OCI-LY7 (cell line): ENCODE measurements at regions not wholly inside any gene's neighbourhood (a gene's known extent, or its start where the extent isn't known, plus 50 kb on each side); places are given as distances from the start of the nearest gene placed in this dataset.

Experiments
- BruUV-seq: library from RNA; stranded (reverse); fragments of 400-500 nt; replicated peaks from 2 replicates; lab custom pipeline; 2021; lab: Mats Ljungman, UMichigan
- CTCF ChIA-PET: fragments of 300-600 bp; sonication (Branson Sonifier 250); formaldehyde crosslinking; loops from one replicate; lab custom pipeline; 2022; ENCODE audit warnings: antibody characterized with exemption; ENCODE audit not compliant: unreplicated experiment; lab: Charles Lee
- POLR2A ChIA-PET: fragments of 300-600 bp; sonication (Branson Sonifier 250); formaldehyde crosslinking; loops from one replicate; lab custom pipeline; 2022; ENCODE audit warnings: antibody characterized with exemption; lab: Charles Lee
- DNase-seq: peaks from one replicate; pipeline ENCODE4 v3.0.0-alpha.2; 2015; ENCODE audit warnings: low spot score
- H2AFZ ChIP-seq: fragments of 200-600 bp; sonication (generic), shearing (Covaris generic); 2 replicates; pipeline ENCODE4 v1.6.1; 2014; ENCODE audit warnings: mild to moderate bottlenecking, antibody characterized with exemption, low read length, moderate library complexity
- H3K27ac ChIP-seq: fragments of 200-600 bp; sonication (generic); 2 replicates; pipeline ENCODE4 v1.5.1; 2014; ENCODE audit warnings: mixed run types, low read depth, mild to moderate bottlenecking, moderate library complexity, low read length, inconsistent platforms; ENCODE audit not compliant: poor library complexity, severe bottlenecking
- H3K36me3 ChIP-seq: fragments of 200-600 bp; sonication (generic); 2 replicates; pipeline ENCODE4 v1.6.1; 2014; ENCODE audit warnings: mild to moderate bottlenecking, antibody characterized with exemption, low read length, moderate library complexity, mixed read lengths; ENCODE audit not compliant: insufficient read depth
- H3K4me1 ChIP-seq: fragments of 200-600 bp; sonication (generic); 2 replicates; pipeline ENCODE4 v1.5.1; 2014; ENCODE audit warnings: mild to moderate bottlenecking, low read length; ENCODE audit not compliant: insufficient read depth, poor library complexity, severe bottlenecking
- H3K4me2 ChIP-seq: fragments of 200-600 bp; sonication (generic); 2 replicates; pipeline ENCODE4 v1.6.1; 2014; ENCODE audit warnings: mild to moderate bottlenecking, low read length
- H3K4me3 ChIP-seq: fragments of 200-600 bp; sonication (generic); 2 replicates; pipeline ENCODE4 v1.5.1; 2014; ENCODE audit warnings: mild to moderate bottlenecking, low read depth, low read length; ENCODE audit not compliant: poor library complexity, severe bottlenecking
- H3K79me2 ChIP-seq: fragments of 200-600 bp; sonication (generic); 2 replicates; pipeline ENCODE4 v1.6.1; 2016; ENCODE audit warnings: low read depth, mild to moderate bottlenecking, low read length, moderate library complexity, mixed read lengths; ENCODE audit not compliant: insufficient read depth
- H3K9me2 ChIP-seq: fragments of 200-600 bp; sonication (generic); 2 replicates; pipeline ENCODE4 v1.6.1; 2016; ENCODE audit warnings: mild to moderate bottlenecking, low read length, mixed read lengths; ENCODE audit not compliant: insufficient read depth
- H3K9me3 ChIP-seq: fragments of 200-600 bp; sonication (generic); 2 replicates; pipeline ENCODE4 v1.6.1; 2014; ENCODE audit warnings: mild to moderate bottlenecking, mixed run types, low read length, mixed read lengths
- H4K20me1 ChIP-seq: fragments of 200-600 bp; sonication (generic); 2 replicates; pipeline ENCODE4 v1.6.1; 2014; ENCODE audit warnings: mild to moderate bottlenecking, antibody characterized with exemption, low read length, moderate library complexity, mixed read lengths; ENCODE audit not compliant: insufficient read depth
- EZH2phosphoT487 ChIP-seq: fragments of 200-600 bp; sonication (generic); IDR thresholded peaks from 2 replicates; pipeline ENCODE4 v1.6.1; 2018; ENCODE audit warnings: low read depth, borderline replicate concordance, mild to moderate bottlenecking, mixed run types, antibody characterized with exemption, low read length, moderate library complexity, mixed read lengths
- intact Hi-C: fragments of 100-400 bp; cut with micrococcal nuclease; formaldehyde crosslinking; loops from one replicate; pipeline ENCODE4 v1.10.0; 2022; ENCODE audit not compliant: unreplicated experiment
- TF ChIP-seq, protein P1 (sequence below): fragments of 200-600 bp; sonication (generic); conservative IDR thresholded peaks from 2 replicates; pipeline ENCODE4 v1.5.1; 2014; ENCODE audit warnings: mild to moderate bottlenecking, antibody characterized with exemption, low read length, moderate library complexity, mixed read lengths

DNA sequence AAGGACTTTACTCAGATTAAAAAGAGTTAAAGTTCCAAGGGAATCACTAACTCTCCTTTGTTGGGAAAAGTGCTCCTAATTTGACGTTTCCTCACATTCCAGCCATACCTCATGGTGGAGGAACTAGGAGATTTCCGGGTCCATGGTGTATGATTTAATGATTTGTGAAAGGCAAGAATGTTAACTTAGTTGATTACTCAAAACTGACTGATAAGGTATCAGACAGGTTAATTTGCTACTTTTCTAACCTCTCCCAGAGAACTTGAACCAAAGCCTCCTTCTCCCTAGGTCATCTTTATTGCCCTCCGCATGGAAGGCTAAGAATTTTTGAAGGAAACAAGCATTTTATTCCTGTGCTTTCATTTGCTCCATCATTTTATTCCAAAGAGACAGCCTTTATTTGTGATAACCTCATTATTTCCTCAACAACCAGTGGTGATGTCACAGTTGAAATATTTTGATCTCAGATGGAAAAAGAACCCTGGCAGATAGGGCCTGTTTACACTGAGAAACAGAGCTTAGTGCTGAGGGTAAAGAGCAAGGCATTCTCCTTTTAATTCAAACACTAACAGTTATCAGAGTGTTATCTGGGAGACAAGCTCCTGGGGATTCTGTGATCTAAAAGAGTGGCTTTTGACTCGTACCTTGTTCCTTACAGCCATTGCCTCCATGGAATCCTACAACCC is 57.4 kb upstream of the BMP2 start:
- Histone ChIP-seq H3K4me2 (no peak overlapping the region), H2AFZ (no peak overlapping the region)

DNA sequence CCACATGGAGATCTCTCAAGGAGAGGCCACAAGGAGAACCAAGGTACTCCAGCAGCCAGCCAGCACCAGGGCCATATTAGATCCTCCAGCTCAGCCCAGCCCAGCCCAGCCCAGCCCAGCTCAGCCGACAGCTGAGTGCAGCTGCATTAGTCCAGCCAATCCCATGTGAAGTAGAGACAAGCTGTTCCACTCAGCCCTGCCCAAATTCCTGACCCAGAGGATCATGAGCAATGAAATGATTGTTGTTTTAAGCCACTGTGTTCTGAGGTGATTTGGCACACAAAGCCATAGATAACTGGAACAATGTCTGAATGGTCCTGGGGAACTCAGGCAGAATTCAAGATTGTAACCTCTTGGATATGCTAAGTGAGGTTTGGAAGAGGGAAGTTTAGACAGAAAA is 59.5 kb upstream of the BMP2 start:
- no peaks in the 10 kb centered on the region for H3K79me2 ChIP-seq
- ChIA-PET POLR2A (no interaction called here), CTCF (interaction anchor here (0.6 kb wide), 1 partner anchor 161 kb away, joined by 3 read pairs; no protein-coding TSS in a partner anchor)
- intact Hi-C loops = no loop called here
- no peak overlapping the region for H3K4me2 ChIP-seq
- no peak overlapping the region for H3K27ac ChIP-seq
- TF ChIP-seq EZH2phosphoT487 = no peak
- TF ChIP-seq, protein P1, sequence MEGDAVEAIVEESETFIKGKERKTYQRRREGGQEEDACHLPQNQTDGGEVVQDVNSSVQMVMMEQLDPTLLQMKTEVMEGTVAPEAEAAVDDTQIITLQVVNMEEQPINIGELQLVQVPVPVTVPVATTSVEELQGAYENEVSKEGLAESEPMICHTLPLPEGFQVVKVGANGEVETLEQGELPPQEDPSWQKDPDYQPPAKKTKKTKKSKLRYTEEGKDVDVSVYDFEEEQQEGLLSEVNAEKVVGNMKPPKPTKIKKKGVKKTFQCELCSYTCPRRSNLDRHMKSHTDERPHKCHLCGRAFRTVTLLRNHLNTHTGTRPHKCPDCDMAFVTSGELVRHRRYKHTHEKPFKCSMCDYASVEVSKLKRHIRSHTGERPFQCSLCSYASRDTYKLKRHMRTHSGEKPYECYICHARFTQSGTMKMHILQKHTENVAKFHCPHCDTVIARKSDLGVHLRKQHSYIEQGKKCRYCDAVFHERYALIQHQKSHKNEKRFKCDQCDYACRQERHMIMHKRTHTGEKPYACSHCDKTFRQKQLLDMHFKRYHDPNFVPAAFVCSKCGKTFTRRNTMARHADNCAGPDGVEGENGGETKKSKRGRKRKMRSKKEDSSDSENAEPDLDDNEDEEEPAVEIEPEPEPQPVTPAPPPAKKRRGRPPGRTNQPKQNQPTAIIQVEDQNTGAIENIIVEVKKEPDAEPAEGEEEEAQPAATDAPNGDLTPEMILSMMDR = no peak
- no peaks in the 10 kb centered on the region for H3K36me3 ChIP-seq
- H3K9me2 ChIP-seq = no peaks in the 10 kb centered on the region
- no peak for DNase-seq
- no peak overlapping the region for H2AFZ ChIP-seq
- H3K4me1 ChIP-seq = no peaks in the 10 kb centered on the region
- H4K20me1 ChIP-seq = no peaks in the 10 kb centered on the region
- H3K9me3 ChIP-seq = no peaks in the 10 kb centered on the region
- no TSS peak for BruUV-seq
- no peak overlapping the region for H3K4me3 ChIP-seq

More for the DNA sequence above, 57.4 kb upstream of the BMP2 start:
- no TSS peak for BruUV-seq
- Histone ChIP-seq H3K4me3 (no peak overlapping the region), H3K9me3 (no peaks in the 10 kb centered on the region), H4K20me1 (no peaks in the 10 kb centered on the region), H3K36me3 (no peaks in the 10 kb centered on the region), H3K79me2 (no peaks in the 10 kb centered on the region), H3K27ac (no peak overlapping the region), H3K9me2 (no peaks in the 10 kb centered on the region), H3K4me1 (no peaks in the 10 kb centered on the region)
- DNase-seq = no peak
- intact Hi-C loops = no loop called here
- ChIA-PET CTCF (no interaction called here), POLR2A (no interaction called here)
- TF ChIP-seq, protein P1 = no peak
- TF ChIP-seq EZH2phosphoT487 = no peak

DNA sequence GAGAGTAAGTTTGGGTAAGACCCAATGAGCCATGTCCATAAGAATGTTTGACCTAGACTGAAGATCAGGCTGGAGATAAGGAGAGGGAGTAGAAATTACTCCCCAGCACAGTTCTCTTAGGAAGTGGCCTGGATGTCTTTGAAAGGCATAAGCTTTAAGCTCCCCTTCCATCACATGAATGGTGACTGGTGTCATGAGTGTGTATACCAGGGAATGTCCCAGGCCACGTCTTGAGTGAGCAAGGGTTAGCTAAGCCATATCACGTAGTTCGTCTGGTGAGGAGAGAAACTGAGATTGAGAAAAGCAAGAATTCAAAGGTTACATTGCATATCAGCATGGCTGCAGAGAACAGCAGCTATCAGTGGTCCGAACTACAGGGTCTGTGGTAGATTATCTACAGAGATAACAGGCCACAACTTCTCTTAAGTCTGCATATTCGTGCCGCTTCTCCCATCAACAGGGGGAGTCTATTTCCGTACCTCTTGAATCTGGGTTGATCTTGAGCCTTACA is 60.1 kb upstream of the BMP2 start:
- Histone ChIP-seq H3K79me2 (no peaks in the 10 kb centered on the region), H3K9me3 (no peaks in the 10 kb centered on the region), H3K9me2 (no peaks in the 10 kb centered on the region), H3K36me3 (no peaks in the 10 kb centered on the region), H4K20me1 (no peaks in the 10 kb centered on the region), H3K4me2 (no peak overlapping the region), H3K4me3 (no peak overlapping the region), H2AFZ (no peak overlapping the region), H3K4me1 (no peaks in the 10 kb centered on the region), H3K27ac (no peak overlapping the region)
- intact Hi-C loops = no loop called here
- no peak for DNase-seq
- TF ChIP-seq, protein P1 = no peak
- no peak for TF ChIP-seq EZH2phosphoT487
- CTCF ChIA-PET = interaction anchor here (0.6 kb wide), 1 partner anchor 161 kb away, joined by 3 read pairs; no protein-coding TSS in a partner anchor
- POLR2A ChIA-PET = interaction anchor here (0.6 to 1.8 kb wide), 2 partner anchors 15 to 1220 kb away, joined by 3 to 4 read pairs; no protein-coding TSS in a partner anchor
- no TSS peak for BruUV-seq
